Keratinocyte (primary cell): ENCODE measurements at regions not wholly inside any gene's neighbourhood (a gene's known extent, or its start where the extent isn't known, plus 50 kb on each side); places are given as distances from the start of the nearest gene placed in this dataset.

ENCODE experiments used
- DNase-seq: peaks from one replicate; pipeline ENCODE4 v3.0.0-alpha.2; 2011; ENCODE audit warnings: low read depth, missing footprints, low spot score
- FAIRE-seq: peaks from 2 replicates; lab custom pipeline; 2011; peaks lifted over from hg19 to GRCh38; lab: Jason Lieb, UNC
- H2AFZ ChIP-seq: 2 replicates; pipeline ENCODE4 v1.6.0; 2012; ENCODE audit warnings: low read length, control low read depth, inconsistent platforms; ENCODE audit not compliant: control insufficient read depth
- H3K27ac ChIP-seq: 2 replicates; pipeline ENCODE4 v1.5.1; 2011; ENCODE audit warnings: low read length; ENCODE audit not compliant: control insufficient read depth, insufficient read depth
- H3K27me3 ChIP-seq: 3 replicates; pipeline ENCODE4 v1.6.0; 2011; ENCODE audit warnings: low read length; ENCODE audit not compliant: control insufficient read depth, insufficient read depth; ENCODE audit errors: extremely low read depth
- H3K36me3 ChIP-seq, 2 experiments: 2 replicates in 1 of 2; 3 replicates in 1 of 2; pipeline ENCODE4 v1.5.1; 2011; ENCODE audit warnings: low read length in 2 of 2, mild to moderate bottlenecking in 1 of 2; ENCODE audit not compliant: control insufficient read depth in 2 of 2, insufficient read depth in 2 of 2; ENCODE audit errors: extremely low read depth in 1 of 2
- H3K4me1 ChIP-seq: 3 replicates; pipeline ENCODE4 v1.5.1; 2011; ENCODE audit warnings: low read length; ENCODE audit not compliant: control insufficient read depth, insufficient read depth; ENCODE audit errors: extremely low read depth
- H3K4me2 ChIP-seq: 3 replicates; pipeline ENCODE4 v1.6.0; 2011; ENCODE audit warnings: low read depth, low read length; ENCODE audit not compliant: control insufficient read depth, insufficient read depth; ENCODE audit errors: extremely low read depth
- H3K4me3 ChIP-seq, 3 experiments: fragments of 200-600 bp in 1 of 3; sonication (generic) in 1 of 3; 2 replicates in 2 of 3; 3 replicates in 1 of 3; pipeline ENCODE4 v1.5.1; 2011 to 2016; ENCODE audit warnings: low read length in 3 of 3, mild to moderate bottlenecking in 3 of 3, control low read depth in 2 of 3, inconsistent platforms in 1 of 3, low read depth in 1 of 3, mixed read lengths in 1 of 3, mixed run types in 1 of 3, moderate library complexity in 1 of 3; ENCODE audit not compliant: control insufficient read depth in 2 of 3, insufficient read depth in 2 of 3; ENCODE audit errors: extremely low read depth in 1 of 3
- H3K79me2 ChIP-seq: 2 replicates; pipeline ENCODE4 v1.6.0; 2012; ENCODE audit warnings: low read length; ENCODE audit not compliant: control insufficient read depth, insufficient read depth
- H3K9ac ChIP-seq: 3 replicates; pipeline ENCODE4 v1.6.0; 2011; ENCODE audit warnings: low read length; ENCODE audit not compliant: control insufficient read depth, insufficient read depth; ENCODE audit errors: extremely low read depth
- H3K9me1 ChIP-seq: 3 replicates; pipeline ENCODE4 v1.6.0; 2011; ENCODE audit warnings: low read length; ENCODE audit not compliant: control insufficient read depth, insufficient read depth; ENCODE audit errors: extremely low read depth
- H3K9me3 ChIP-seq: 2 replicates; pipeline ENCODE4 v1.5.1; 2012; ENCODE audit warnings: low read depth, low read length; ENCODE audit not compliant: control insufficient read depth
- H4K20me1 ChIP-seq: 3 replicates; pipeline ENCODE4 v1.6.0; 2011; ENCODE audit warnings: low read length; ENCODE audit not compliant: control insufficient read depth, insufficient read depth; ENCODE audit errors: extremely low read depth
- EZH2 ChIP-seq: IDR thresholded peaks from one replicate; pipeline ENCODE4 v1.6.1; 2012; ENCODE audit warnings: inconsistent platforms, mild to moderate bottlenecking, low read length, moderate library complexity
- dilution Hi-C: fragments of 300-500 bp; cut with MboI; formaldehyde crosslinking; loops from one replicate; pipeline ENCODE4 v1.7.0; 2020; ENCODE audit warnings: low sequenced_read_pairs; ENCODE audit not compliant: extremely low pct_ligation_motif_present
- TF ChIP-seq, protein P1 (sequence below), 3 experiments: IDR thresholded peaks in 1 of 3; conservative IDR thresholded peaks in 1 of 3; optimal IDR thresholded peaks in 1 of 3; 2 replicates in 2 of 3; 3 replicates in 1 of 3; pipeline versions ENCODE3 to v1.5.1; 2011; ENCODE audit warnings: low read length in 3 of 3, mild to moderate bottlenecking in 3 of 3, moderate library complexity in 2 of 3, control low read depth in 1 of 3, inconsistent platforms in 1 of 3; ENCODE audit not compliant: insufficient read depth in 2 of 3; ENCODE audit errors: extremely low read depth in 1 of 3

DNA sequence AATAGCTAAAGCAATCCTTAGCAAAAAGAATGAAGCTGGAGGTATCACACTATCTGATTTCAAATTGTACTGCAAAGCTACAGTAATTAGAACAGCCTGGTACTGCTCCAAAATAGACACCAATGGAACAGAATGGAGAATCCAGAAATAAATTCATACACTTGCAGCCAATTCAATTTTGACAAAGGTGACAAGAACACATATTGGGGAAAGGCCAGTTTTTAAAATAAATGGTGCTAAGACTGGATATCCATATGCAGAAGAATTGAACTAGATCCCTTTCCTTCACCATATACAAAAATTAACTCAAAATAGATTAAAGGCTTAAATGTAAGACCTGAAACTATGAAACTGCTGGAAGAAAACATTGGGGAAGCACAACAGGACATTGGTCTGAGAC lies 748.5 kb downstream of the DNAJB9 start:
- Histone ChIP-seq H2AFZ (no peak overlapping the region), H3K4me1 (no peaks in the 10 kb centered on the region), H3K4me2 (no peak overlapping the region), H4K20me1 (no peaks in the 10 kb centered on the region), H3K9ac (no peak overlapping the region), H3K36me3 (no peaks in the 10 kb centered on the region), H3K9me3 (no peaks in the 10 kb centered on the region), H3K27me3 (no peaks in the 10 kb centered on the region), H3K79me2 (no peaks in the 10 kb centered on the region), H3K4me3 (no peak overlapping the region), H3K9me1 (no peaks in the 10 kb centered on the region), H3K27ac (no peak overlapping the region)
- TF ChIP-seq, protein P1, sequence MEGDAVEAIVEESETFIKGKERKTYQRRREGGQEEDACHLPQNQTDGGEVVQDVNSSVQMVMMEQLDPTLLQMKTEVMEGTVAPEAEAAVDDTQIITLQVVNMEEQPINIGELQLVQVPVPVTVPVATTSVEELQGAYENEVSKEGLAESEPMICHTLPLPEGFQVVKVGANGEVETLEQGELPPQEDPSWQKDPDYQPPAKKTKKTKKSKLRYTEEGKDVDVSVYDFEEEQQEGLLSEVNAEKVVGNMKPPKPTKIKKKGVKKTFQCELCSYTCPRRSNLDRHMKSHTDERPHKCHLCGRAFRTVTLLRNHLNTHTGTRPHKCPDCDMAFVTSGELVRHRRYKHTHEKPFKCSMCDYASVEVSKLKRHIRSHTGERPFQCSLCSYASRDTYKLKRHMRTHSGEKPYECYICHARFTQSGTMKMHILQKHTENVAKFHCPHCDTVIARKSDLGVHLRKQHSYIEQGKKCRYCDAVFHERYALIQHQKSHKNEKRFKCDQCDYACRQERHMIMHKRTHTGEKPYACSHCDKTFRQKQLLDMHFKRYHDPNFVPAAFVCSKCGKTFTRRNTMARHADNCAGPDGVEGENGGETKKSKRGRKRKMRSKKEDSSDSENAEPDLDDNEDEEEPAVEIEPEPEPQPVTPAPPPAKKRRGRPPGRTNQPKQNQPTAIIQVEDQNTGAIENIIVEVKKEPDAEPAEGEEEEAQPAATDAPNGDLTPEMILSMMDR (optimal IDR thresholded peaks at IDR 0.05 in 1 of 3, IDR thresholded peaks at IDR 0.05 in 1 of 3, conservative IDR thresholded peaks at IDR 0.05 in 1 of 3; ENCODE audit: extremely low read depth in 1 of 3, insufficient read depth in 2 of 3, low read length in 3 of 3): no peak
- TF ChIP-seq EZH2: no peak
- dilution Hi-C loops: no loop called here
- no peak for DNase-seq
- FAIRE-seq: no peak

DNA sequence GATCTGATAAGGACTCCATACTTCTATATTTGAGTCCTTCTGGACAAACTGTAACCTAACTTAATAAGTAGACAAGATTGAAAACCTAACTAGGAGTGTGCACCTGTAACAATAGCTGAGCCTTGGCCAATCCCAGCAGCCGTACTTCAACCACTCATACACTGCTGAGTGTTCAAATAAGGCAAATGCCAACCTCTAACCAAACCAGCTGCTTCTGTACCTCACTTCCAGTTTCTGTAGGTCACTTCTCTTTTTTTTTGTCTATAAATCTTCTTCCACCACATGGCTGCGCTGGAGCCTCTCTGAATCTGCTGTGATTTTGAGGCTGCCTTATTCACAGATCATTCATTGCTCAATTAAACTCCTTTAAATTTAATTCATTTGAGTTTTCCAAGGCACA lies 753.2 kb downstream of the DNAJB9 start:
- Histone ChIP-seq H3K27me3 (no peaks in the 10 kb centered on the region), H3K4me2 (no peak overlapping the region), H3K9me3 (no peaks in the 10 kb centered on the region), H3K4me3 (no peak overlapping the region), H3K36me3 (no peaks in the 10 kb centered on the region), H3K9me1 (no peaks in the 10 kb centered on the region), H3K27ac (no peak overlapping the region), H3K9ac (no peak overlapping the region), H3K79me2 (no peaks in the 10 kb centered on the region), H2AFZ (no peak overlapping the region), H4K20me1 (no peaks in the 10 kb centered on the region), H3K4me1 (no peaks in the 10 kb centered on the region)
- FAIRE-seq (no peak), DNase-seq (no peak)
- no peak for TF ChIP-seq EZH2
- TF ChIP-seq, protein P1 (optimal IDR thresholded peaks at IDR 0.05 in 1 of 3, IDR thresholded peaks at IDR 0.05 in 1 of 3, conservative IDR thresholded peaks at IDR 0.05 in 1 of 3; ENCODE audit: extremely low read depth in 1 of 3, insufficient read depth in 2 of 3, low read length in 3 of 3): no peak
- dilution Hi-C loops: no loop called here
